ENCODE measurements at regions not wholly inside any gene's neighbourhood (a gene's known extent, or its start where the extent isn't known, plus 50 kb on each side); places are given as distances from the start of the nearest gene placed in this dataset.
A peak's percentile ranks its signal among the peaks of the same experiment; 100 is the strongest.
"Not testable (repeated sequence)": the region's sequence is repeated elsewhere in the genome, so short reads cannot be mapped to it uniquely, and the experiment has no call there.

DNA sequence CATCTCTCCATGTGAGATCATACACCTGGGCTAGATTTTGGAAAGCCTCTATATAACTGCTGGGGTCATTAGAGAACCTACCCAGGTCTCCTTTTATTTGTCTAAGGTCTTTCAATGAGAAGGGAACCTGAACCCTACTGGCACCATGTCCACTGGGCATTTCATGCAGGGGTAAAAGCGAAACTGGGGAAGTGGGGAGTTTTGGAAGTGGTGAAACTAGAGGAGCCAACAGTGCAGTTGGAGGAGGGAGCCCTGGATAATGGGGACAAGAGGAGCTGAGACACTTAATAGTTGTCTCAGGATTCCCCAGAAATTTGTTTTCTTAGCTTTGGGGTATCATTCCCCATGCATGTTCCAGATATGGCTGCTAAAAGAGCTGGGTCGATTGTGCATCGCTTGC, 169.0 kb upstream of the NREP start:
- no peak for DNase-seq (ENCODE audit: insufficient read length)
- FAIRE-seq: no peak
- TF ChIP-seq POLR2A (IDR thresholded peaks at IDR 0.05; ENCODE audit: low read depth, low read length) (no peak), POLR2AphosphoS5 (IDR thresholded peaks at IDR 0.05; ENCODE audit: low read depth, low read length) (no peak), TAF1 (IDR thresholded peaks at IDR 0.05; ENCODE audit: borderline replicate concordance, low read depth, low read length) (no peak)

DNA sequence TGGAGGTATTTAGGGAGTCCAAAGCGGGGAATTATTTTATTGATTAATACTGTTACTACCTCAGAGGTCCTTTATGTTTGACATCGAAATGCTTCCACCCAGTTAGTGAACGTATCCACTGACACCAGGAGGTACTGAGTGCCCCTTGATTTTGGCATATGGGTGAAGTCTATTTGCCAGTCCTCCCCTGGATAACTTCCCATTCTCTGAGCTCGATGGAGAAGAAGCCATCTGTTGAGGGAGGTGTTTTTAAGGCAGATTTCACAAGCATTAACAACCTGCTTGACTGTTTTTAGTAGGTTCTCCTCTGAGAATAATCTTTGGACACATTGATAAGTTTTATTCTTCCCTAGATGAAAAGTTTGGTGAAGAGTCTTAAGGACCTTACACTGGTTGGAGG, 165.3 kb upstream of the NREP start:
- no peak for FAIRE-seq
- DNase-seq (ENCODE audit: insufficient read length): no peak
- TF ChIP-seq POLR2A (IDR thresholded peaks at IDR 0.05; ENCODE audit: low read depth, low read length) (no peak), TAF1 (IDR thresholded peaks at IDR 0.05; ENCODE audit: borderline replicate concordance, low read depth, low read length) (no peak), POLR2AphosphoS5 (IDR thresholded peaks at IDR 0.05; ENCODE audit: low read depth, low read length) (no peak)

DNA sequence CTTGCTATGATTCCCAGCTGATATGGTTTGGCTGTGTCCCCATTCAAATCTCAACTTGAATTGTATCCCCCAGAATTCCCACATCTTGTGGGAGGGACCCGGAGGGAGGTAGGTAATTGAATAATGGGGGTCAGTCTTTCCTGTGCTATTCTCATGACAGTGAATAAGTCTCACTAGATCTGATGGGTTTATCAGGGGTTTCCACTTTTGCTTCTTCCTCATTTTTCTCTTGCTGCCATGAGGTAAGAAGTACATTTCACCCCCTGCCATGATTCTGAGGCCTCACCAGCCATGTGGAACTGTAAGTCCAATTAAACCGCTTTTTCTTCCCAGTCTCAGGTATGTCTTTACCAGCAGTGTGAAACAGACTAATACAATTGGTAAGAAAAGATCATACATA, 164.7 kb upstream of the NREP start:
- not testable (repeated sequence) for DNase-seq (ENCODE audit: insufficient read length); FAIRE-seq

DNA sequence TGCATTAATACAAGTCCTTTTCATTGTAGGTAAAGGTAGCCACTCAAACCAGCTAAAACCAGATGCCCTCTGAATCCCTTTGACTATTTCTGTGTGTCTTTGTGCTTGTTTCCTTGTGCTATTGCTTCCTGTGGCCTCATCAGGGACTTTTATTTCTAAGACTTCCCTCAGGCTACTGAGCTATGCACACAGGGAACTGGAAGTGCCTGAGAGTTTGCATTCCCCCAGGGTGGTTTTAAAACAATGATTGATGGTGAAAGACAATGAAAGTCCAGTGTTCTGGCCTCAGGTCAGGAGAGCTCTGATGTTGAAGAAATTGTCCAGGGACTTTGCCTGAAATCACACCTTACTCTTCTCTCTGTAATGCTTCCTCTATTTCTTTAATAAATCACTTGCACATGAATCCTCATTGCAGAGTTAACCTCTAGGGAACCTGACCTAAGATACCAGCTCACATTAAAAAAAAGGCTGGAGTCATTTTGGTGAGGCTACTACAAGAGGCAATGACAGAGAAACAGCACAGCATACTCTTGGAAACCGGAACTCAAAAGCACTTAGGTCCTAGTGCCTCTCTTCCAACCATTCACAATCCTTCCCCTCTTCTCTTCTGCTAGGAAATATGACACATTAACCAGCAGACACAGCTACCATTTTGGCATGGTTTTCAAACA, 158.1 kb upstream of the NREP start:
- TF ChIP-seq POLR2A (IDR thresholded peaks at IDR 0.05; ENCODE audit: low read depth, low read length) (no peak), TAF1 (IDR thresholded peaks at IDR 0.05; ENCODE audit: borderline replicate concordance, low read depth, low read length) (no peak), POLR2AphosphoS5 (IDR thresholded peaks at IDR 0.05; ENCODE audit: low read depth, low read length) (no peak)
- FAIRE-seq (no peak), DNase-seq (ENCODE audit: insufficient read length) (no peak)

DNA sequence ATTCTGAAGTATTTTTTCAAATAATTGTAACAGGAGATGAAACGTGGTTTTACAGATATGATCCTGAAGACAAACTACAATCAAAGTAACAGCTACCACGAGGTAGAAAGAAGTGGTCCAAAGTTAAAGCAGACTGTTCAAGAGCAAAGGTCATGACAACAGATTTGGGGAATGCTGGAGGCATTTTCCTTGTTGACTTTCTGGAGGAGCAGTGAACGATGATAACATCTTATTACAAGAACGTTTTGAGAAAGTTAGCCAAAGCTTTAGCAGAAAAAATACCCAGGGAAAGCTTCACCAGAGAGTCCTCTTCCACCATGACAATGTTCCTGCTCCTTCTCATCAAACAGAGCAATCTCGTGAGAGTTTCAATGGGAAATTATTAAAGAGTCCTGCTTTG, 145.4 kb upstream of the NREP start:
- FAIRE-seq (no peak), DNase-seq (ENCODE audit: insufficient read length) (no peak)
- TF ChIP-seq POLR2A (IDR thresholded peaks at IDR 0.05; ENCODE audit: low read depth, low read length) (no peak), TAF1 (IDR thresholded peaks at IDR 0.05; ENCODE audit: borderline replicate concordance, low read depth, low read length) (no peak), POLR2AphosphoS5 (IDR thresholded peaks at IDR 0.05; ENCODE audit: low read depth, low read length) (no peak)

DNA sequence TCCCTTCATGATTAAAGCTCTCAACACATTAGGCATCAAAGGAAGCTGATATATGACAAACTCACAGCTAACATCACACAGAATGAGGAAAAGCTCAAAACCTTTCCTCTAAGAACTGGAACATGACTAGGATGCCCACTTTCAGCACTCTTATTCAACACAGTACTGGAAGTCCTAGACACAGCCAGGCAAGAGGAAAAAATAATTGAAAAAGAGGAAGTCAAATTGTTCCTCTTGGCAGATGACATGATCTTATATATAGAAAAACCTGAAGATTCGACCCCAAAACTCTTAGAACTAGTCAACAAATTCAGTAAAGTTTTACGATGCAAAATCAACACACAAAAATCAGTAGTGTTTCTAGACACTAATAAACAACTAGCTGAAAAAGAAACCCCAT, 144.3 kb upstream of the NREP start:
- TF ChIP-seq TAF1 (IDR thresholded peaks at IDR 0.05; ENCODE audit: borderline replicate concordance, low read depth, low read length) (no peak), POLR2A (IDR thresholded peaks at IDR 0.05; ENCODE audit: low read depth, low read length) (no peak), POLR2AphosphoS5 (IDR thresholded peaks at IDR 0.05; ENCODE audit: low read depth, low read length) (no peak)
- DNase-seq (ENCODE audit: insufficient read length): no peak
- peak; percentile 56 for FAIRE-seq

DNA sequence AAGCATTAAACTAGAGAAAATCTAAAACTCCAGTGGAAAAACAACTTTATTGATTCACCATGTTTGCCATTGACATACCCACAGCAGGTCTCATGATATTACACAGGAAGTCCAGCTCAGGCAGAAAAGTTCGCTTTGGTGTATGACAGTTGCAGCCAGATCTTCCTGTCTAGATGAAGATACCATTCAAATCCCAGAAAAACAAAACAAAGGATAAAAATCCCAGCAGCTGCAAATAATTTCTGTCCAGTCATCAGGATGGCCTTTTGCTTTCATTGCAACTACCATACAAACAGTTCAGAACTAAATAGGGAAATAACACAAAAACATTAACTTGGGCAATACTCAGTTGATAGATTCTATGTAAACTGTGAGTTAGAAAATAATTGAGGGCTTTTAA, 136.0 kb upstream of the NREP start:
- no peak for TF ChIP-seq TAF1 (IDR thresholded peaks at IDR 0.05; ENCODE audit: borderline replicate concordance, low read depth, low read length)
- TF ChIP-seq POLR2AphosphoS5 (IDR thresholded peaks at IDR 0.05; ENCODE audit: low read depth, low read length): no peak
- no peak for TF ChIP-seq POLR2A (IDR thresholded peaks at IDR 0.05; ENCODE audit: low read depth, low read length)
- FAIRE-seq (no peak), DNase-seq (ENCODE audit: insufficient read length) (no peak)

DNA sequence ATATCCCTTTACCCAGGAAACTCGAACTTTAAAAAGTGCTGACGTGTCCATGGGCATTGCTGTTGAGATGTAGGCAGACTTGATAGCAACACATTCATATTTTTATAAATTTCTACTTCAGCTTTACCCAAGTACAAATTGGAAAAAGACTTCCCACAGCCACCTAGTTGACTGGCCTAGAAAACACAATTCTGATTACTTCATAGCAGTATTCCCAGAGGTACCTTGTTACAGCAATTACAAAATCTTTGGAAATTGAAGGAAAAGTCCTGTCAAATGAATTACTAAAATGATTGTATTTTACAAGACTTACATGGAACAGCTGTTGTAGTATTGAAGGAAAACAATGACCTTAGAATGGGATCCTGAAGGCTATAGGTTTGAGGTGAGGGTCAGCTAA, 130.7 kb upstream of the NREP start:
- no peak for FAIRE-seq

DNA sequence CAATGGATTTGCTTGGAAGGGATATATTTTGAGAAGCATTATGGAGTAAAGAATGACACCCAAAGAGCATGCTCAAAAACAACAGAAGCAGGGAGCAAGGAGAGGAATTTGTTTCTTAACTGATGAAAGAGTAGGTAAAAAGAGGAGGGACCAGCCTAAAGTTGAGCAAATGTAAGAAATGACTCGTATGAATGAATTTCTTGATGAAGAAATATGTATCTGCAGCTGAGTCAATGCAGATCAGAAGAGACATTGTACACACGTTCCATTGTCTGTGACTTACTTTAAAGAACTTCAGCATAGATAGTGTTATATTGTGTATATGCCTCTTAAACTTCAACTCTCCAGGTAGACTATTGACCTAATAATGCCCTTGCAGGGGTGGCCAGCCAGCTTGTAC, 112.7 kb upstream of the NREP start:
- DNase-seq (ENCODE audit: insufficient read length) (no peak), FAIRE-seq (no peak)
- no peak for TF ChIP-seq POLR2A (IDR thresholded peaks at IDR 0.05; ENCODE audit: low read depth, low read length)
- no peak for TF ChIP-seq TAF1 (IDR thresholded peaks at IDR 0.05; ENCODE audit: borderline replicate concordance, low read depth, low read length)
- no peak for TF ChIP-seq POLR2AphosphoS5 (IDR thresholded peaks at IDR 0.05; ENCODE audit: low read depth, low read length)

More for the DNA sequence above, 130.7 kb upstream of the NREP start:
- TF ChIP-seq TAF1 (IDR thresholded peaks at IDR 0.05; ENCODE audit: borderline replicate concordance, low read depth, low read length): no peak
- TF ChIP-seq POLR2AphosphoS5 (IDR thresholded peaks at IDR 0.05; ENCODE audit: low read depth, low read length): no peak
- TF ChIP-seq POLR2A (IDR thresholded peaks at IDR 0.05; ENCODE audit: low read depth, low read length): no peak
- no peak for DNase-seq (ENCODE audit: insufficient read length)

DNA sequence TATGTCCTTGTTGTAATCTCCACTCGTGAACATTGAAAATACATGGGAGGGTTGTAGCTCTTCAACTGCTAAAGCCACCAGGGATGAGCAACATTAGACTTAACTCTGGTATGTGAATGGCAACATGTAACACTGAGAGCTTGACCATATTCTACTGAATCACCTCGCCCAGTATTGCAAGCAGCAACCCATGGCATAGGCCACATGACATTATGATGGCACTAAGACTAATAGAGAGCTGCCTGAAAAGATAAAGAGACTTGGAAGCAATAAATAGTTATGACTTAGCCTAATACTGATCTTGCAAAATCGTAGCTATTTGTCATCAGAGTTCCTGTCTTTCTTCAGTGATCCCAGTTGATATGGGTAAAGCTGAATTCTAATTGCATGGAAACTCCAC, 108.4 kb upstream of the NREP start:
- TF ChIP-seq POLR2A (IDR thresholded peaks at IDR 0.05; ENCODE audit: low read depth, low read length) (no peak), POLR2AphosphoS5 (IDR thresholded peaks at IDR 0.05; ENCODE audit: low read depth, low read length) (no peak), TAF1 (IDR thresholded peaks at IDR 0.05; ENCODE audit: borderline replicate concordance, low read depth, low read length) (no peak)
- FAIRE-seq (no peak), DNase-seq (ENCODE audit: insufficient read length) (no peak)

DNA sequence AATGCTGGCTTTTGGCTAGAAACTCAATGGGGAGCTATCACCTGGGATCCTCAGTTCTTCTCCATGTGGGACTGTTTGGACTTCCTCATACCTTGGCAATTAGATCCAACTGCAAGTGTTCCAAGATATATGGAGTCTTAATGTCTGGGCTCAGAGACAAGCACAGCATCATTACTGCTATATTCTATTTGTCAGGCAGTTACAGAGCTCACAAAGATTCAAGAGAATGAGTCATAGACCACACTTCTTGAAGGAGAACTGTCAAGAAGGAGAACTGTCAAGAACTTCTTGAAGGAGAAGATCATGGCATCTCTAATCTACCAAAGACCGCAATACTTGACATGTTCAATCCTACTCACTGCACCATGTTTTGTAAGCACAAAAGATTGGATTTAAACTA, 106.8 kb upstream of the NREP start:
- DNase-seq (ENCODE audit: insufficient read length) (no peak), FAIRE-seq (no peak)
- TF ChIP-seq POLR2A (IDR thresholded peaks at IDR 0.05; ENCODE audit: low read depth, low read length) (no peak), POLR2AphosphoS5 (IDR thresholded peaks at IDR 0.05; ENCODE audit: low read depth, low read length) (no peak), TAF1 (IDR thresholded peaks at IDR 0.05; ENCODE audit: borderline replicate concordance, low read depth, low read length) (no peak)

DNA sequence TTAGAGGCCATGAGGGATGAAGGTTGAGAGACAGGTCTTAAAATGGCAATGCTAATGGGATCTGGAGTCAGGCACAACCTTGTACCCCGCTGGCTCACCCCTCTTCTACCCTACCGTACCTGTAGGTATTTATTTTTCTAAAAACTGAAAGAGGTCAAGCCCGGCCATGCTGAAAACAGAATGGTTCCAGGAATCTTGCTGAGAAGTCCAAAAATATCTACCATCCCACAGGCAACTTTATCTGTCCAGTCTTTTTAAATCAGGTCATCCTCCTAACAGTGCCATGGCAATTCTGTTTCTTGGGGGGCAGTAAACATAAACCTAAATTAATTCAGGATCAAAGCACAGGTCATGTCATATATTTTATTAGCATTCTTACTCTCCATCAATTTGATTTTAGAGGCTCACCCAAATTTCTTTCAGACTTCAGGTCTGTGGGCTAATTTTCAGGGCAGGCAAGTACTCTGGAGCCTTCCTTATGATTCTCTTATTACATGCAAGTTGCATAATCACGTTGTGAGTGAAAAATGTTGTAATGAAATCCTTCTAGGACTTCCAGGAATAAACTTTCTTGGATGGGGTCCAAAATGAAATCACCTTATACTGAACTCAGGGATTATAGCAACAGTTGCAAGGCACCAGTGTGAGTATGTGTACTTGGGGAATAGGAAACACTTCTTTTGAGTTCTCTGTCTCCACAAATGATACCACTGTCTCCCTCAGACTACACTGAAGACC, 102.7 kb upstream of the NREP start:
- DNase-seq (ENCODE audit: insufficient read length): no peak
- TF ChIP-seq POLR2A (IDR thresholded peaks at IDR 0.05; ENCODE audit: low read depth, low read length) (no peak), TAF1 (IDR thresholded peaks at IDR 0.05; ENCODE audit: borderline replicate concordance, low read depth, low read length) (no peak), POLR2AphosphoS5 (IDR thresholded peaks at IDR 0.05; ENCODE audit: low read depth, low read length) (no peak)
- no peak for FAIRE-seq
